ENCODE measurements at regions not wholly inside any gene's neighbourhood (a gene's known extent, or its start where the extent isn't known, plus 50 kb on each side); places are given as distances from the start of the nearest gene placed in this dataset.

DNA sequence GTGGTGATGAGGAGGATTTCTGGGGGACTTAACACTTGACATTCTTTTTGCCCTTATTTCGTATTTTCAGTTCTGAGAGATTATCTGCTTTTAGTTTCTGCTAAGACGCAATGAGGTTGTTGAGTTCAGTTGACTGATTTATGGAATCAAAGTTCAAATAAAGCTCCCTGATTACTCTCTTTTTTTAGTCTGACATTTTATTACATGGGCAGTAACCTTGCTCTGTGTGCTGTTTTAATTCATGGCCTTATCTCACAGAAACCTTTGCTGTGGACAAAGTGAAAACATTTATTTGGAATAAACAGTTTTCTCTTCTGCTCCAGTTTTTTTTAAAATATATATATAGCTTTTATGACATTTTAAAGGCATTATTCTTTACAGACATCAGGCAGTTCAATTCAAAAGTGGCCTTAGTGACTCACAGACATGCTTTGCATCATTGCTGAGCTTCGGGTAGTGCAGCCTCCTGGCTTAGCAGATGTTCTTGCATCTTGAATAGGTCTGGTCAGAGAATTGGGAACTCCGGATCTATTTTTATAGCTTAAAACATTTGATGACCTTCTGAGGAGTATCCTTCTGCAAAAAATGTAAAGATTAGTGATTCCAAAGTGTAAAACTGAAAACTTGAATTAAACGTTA lies 162.9 kb downstream of the FAM170A start:
- no peak overlapping the region for H3K4me3 ChIP-seq (ENCODE audit: low read length)
- H3K27me3 Mint-ChIP-seq, result no peaks in the 10 kb centered on the region
- CTCF ChIA-PET, result no interaction called here
- POLR2A ChIA-PET, result no interaction called here
- no peak overlapping the region for H3K27ac ChIP-seq (ENCODE audit: low read depth in 1 of 2, low read length in 2 of 2)
- peaks cover 2% of the 10 kb centered on the region for H3K9me3 Mint-ChIP-seq
- intact Hi-C loops (cut with DNase I, micrococcal nuclease), result no loop called here
- H3K4me1 Mint-ChIP-seq (ENCODE audit: low read depth), result no peaks in the 10 kb centered on the region
- no peaks in the 10 kb centered on the region for H3K9me3 ChIP-seq (ENCODE audit: control insufficient read depth in 1 of 2, insufficient read depth in 1 of 2, low read length in 2 of 2)
- TF ChIP-seq, protein P1, sequence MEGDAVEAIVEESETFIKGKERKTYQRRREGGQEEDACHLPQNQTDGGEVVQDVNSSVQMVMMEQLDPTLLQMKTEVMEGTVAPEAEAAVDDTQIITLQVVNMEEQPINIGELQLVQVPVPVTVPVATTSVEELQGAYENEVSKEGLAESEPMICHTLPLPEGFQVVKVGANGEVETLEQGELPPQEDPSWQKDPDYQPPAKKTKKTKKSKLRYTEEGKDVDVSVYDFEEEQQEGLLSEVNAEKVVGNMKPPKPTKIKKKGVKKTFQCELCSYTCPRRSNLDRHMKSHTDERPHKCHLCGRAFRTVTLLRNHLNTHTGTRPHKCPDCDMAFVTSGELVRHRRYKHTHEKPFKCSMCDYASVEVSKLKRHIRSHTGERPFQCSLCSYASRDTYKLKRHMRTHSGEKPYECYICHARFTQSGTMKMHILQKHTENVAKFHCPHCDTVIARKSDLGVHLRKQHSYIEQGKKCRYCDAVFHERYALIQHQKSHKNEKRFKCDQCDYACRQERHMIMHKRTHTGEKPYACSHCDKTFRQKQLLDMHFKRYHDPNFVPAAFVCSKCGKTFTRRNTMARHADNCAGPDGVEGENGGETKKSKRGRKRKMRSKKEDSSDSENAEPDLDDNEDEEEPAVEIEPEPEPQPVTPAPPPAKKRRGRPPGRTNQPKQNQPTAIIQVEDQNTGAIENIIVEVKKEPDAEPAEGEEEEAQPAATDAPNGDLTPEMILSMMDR (IDR thresholded peaks at IDR 0.05), result no peak
- no peaks in the 10 kb centered on the region for H3K27me3 ChIP-seq (ENCODE audit: control insufficient read depth in 1 of 2, insufficient read depth in 2 of 2, low read length in 2 of 2)
- no peak overlapping the region for H3K27ac Mint-ChIP-seq
- no peak for DNase-seq
- H3K36me3 Mint-ChIP-seq (ENCODE audit: low read depth), result no peaks in the 10 kb centered on the region
- no peaks in the 10 kb centered on the region for H3K4me1 ChIP-seq (ENCODE audit: insufficient read depth, low read length)
- no peak overlapping the region for H3K4me3 Mint-ChIP-seq
- no peak for ATAC-seq (ENCODE audit: poor library complexity)
- H3K36me3 ChIP-seq (ENCODE audit: insufficient read depth, low read length), result no peaks in the 10 kb centered on the region

DNA sequence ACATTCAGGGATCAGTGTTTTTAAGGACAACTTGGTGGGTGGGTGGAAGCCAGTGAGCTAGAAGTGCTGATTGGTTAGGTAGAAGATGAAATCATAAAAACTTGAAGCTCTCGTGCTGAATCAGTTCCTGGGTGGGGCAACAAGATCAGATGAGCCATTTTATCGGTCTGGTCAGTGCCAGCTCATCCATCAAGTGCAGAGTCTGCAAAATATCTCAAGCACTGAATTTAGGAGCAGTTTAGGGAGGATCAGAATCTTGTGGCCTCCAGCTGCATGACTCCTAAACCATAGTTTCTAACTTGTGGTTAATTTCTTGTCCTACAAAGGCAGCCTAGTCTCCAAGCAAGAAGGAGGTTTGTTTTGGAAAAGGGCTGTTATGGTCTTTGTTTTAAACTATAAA lies 166.4 kb downstream of the FAM170A start:
- no peaks in the 10 kb centered on the region for H3K36me3 ChIP-seq (ENCODE audit: insufficient read depth, low read length)
- H3K9me3 ChIP-seq (ENCODE audit: control insufficient read depth in 1 of 2, insufficient read depth in 1 of 2, low read length in 2 of 2), result no peaks in the 10 kb centered on the region
- intact Hi-C loops (cut with DNase I, micrococcal nuclease), result no loop called here
- ChIA-PET POLR2A (no interaction called here), CTCF (no interaction called here)
- Mint-ChIP-seq H3K4me1 (ENCODE audit: low read depth) (no peaks in the 10 kb centered on the region), H3K36me3 (ENCODE audit: low read depth) (no peaks in the 10 kb centered on the region), H3K9me3 (peaks cover 2% of the 10 kb centered on the region), H3K27ac (no peak overlapping the region), H3K27me3 (no peaks in the 10 kb centered on the region), H3K4me3 (no peak overlapping the region)
- TF ChIP-seq, protein P1 (IDR thresholded peaks at IDR 0.05), result no peak
- no peak overlapping the region for H3K27ac ChIP-seq (ENCODE audit: low read depth in 1 of 2, low read length in 2 of 2)
- no peak for DNase-seq
- H3K27me3 ChIP-seq (ENCODE audit: control insufficient read depth in 1 of 2, insufficient read depth in 2 of 2, low read length in 2 of 2), result no peaks in the 10 kb centered on the region
- no peak overlapping the region for H3K4me3 ChIP-seq (ENCODE audit: low read length)
- ATAC-seq (ENCODE audit: poor library complexity), result no peak
- no peaks in the 10 kb centered on the region for H3K4me1 ChIP-seq (ENCODE audit: insufficient read depth, low read length)

DNA sequence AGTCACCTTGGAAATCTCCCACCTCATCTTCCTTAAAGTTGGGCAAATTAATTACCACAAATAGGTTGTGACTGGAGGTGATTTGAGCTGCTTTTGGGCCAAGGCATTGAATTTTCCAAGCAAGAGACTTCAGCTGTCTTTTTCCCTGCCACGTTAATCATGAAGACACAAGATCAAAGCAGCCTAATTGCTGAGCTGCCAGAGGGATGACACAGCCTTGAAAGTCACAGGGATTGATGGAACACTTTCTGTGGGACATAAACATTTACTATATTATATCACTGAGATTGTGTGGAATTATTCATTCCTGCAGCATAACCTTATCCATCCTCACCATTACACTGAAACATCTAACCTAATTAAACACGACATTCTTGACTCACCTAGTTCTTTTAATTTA lies 172.2 kb downstream of the FAM170A start:
- H3K36me3 ChIP-seq (ENCODE audit: insufficient read depth, low read length), result no peaks in the 10 kb centered on the region
- TF ChIP-seq, protein P1 (IDR thresholded peaks at IDR 0.05), result no peak
- Mint-ChIP-seq H3K36me3 (ENCODE audit: low read depth) (no peaks in the 10 kb centered on the region), H3K27me3 (no peaks in the 10 kb centered on the region), H3K4me1 (ENCODE audit: low read depth) (no peaks in the 10 kb centered on the region), H3K9me3 (peaks cover 3% of the 10 kb centered on the region), H3K4me3 (no peak overlapping the region), H3K27ac (no peak overlapping the region)
- ATAC-seq (ENCODE audit: poor library complexity) (no peak), DNase-seq (no peak)
- H3K27me3 ChIP-seq (ENCODE audit: control insufficient read depth in 1 of 2, insufficient read depth in 2 of 2, low read length in 2 of 2), result no peaks in the 10 kb centered on the region
- CTCF ChIA-PET, result no interaction called here
- intact Hi-C loops (cut with DNase I, micrococcal nuclease), result no loop called here
- H3K4me3 ChIP-seq (ENCODE audit: low read length), result no peak overlapping the region
- no peaks in the 10 kb centered on the region for H3K4me1 ChIP-seq (ENCODE audit: insufficient read depth, low read length)
- no peak overlapping the region for H3K27ac ChIP-seq (ENCODE audit: low read depth in 1 of 2, low read length in 2 of 2)
- POLR2A ChIA-PET, result no interaction called here
- no peaks in the 10 kb centered on the region for H3K9me3 ChIP-seq (ENCODE audit: control insufficient read depth in 1 of 2, insufficient read depth in 1 of 2, low read length in 2 of 2)

Measured in CD4-positive, alpha-beta T cell (primary cell).